Gastroesophageal sphincter (tissue), 4 donors: ENCODE measurements at regions not wholly inside any gene's neighbourhood (a gene's known extent, or its start where the extent isn't known, plus 50 kb on each side); places are given as distances from the start of the nearest gene placed in this dataset.

Experiments
- ATAC-seq: fragments of 150-250 bp; one replicate; pipeline ENCODE4 v1.9.1; 2016; ENCODE audit warnings: mild to moderate bottlenecking, moderate library complexity
- H3K27ac ChIP-seq, 4 donors: fragments of 200-600 bp; sonication (generic) in 3 of 4; 1 replicate in 3 of 4; 2 replicates in 1 of 4; pipeline ENCODE4 v1.5.1; 2016 to 2019
- H3K27me3 ChIP-seq: fragments of 200-600 bp; sonication (generic); one replicate; pipeline ENCODE4 v1.5.1; 2019
- H3K36me3 ChIP-seq, 2 donors: fragments of 200-600 bp; sonication (generic); one replicate each; pipeline ENCODE4 v1.5.1; 2019; ENCODE audit warnings: control low read depth in 1 of 2
- H3K4me1 ChIP-seq, 3 donors: fragments of 200-600 bp; sonication (generic); 1 replicate in 2 of 3; 2 replicates in 1 of 3; pipeline ENCODE4 v1.5.1; 2016 to 2019; ENCODE audit warnings: control low read depth in 2 of 3
- H3K4me3 ChIP-seq, 2 donors: fragments of 200-600 bp; sonication (generic); one replicate each; pipeline ENCODE4 v1.5.1; 2019; ENCODE audit warnings: mild to moderate bottlenecking in 1 of 2, moderate library complexity in 1 of 2
- H3K9me3 ChIP-seq, 3 donors: fragments of 200-600 bp; sonication (generic); one replicate each; pipeline ENCODE4 v1.5.1; 2017 to 2019; ENCODE audit warnings: control low read depth in 2 of 3
- EP300 ChIP-seq: sonication (generic); formaldehyde crosslinking; IDR thresholded peaks from one replicate; pipeline ENCODE4 v1.6.1; 2017; ENCODE audit warnings: antibody characterized with exemption, mild to moderate bottlenecking
- POLR2A ChIP-seq, 2 donors: fragments of 450-650 bp; IDR thresholded peaks; one replicate each; pipeline ENCODE4 v1.6.1; 2017; ENCODE audit warnings: antibody characterized with exemption in 2 of 2, mild to moderate bottlenecking in 2 of 2, moderate library complexity in 1 of 2
- POLR2AphosphoS5 ChIP-seq: sonication (generic); formaldehyde crosslinking; IDR thresholded peaks from one replicate; pipeline ENCODE4 v1.6.1; 2017; ENCODE audit warnings: antibody characterized with exemption
- WGBS, 2 donors: methylation state at CpG; one replicate each; pipeline ENCODE4 v1.1.5; 2018; ENCODE audit warnings: low coverage in 1 of 2; 5-methylcytosine and 5-hydroxymethylcytosine counted together
- TF ChIP-seq, protein P1 (sequence below), 4 experiments: fragments of 200-600 bp in 2 of 4; fragments of 450-650 bp in 2 of 4; sonication (generic) in 1 of 4; IDR thresholded peaks; one replicate each; pipeline ENCODE4 v1.5.1; 2017 to 2019; ENCODE audit warnings: antibody characterized with exemption in 4 of 4, mild to moderate bottlenecking in 2 of 4, moderate library complexity in 2 of 4

GRCh38 chr4:14768449-14768848 is 233.8 kb upstream of the CPEB2 start:
- H3K27ac ChIP-seq: no peak overlapping the region
- no peak for TF ChIP-seq POLR2A (IDR thresholded peaks at IDR 0.05)
- TF ChIP-seq POLR2AphosphoS5: no peak
- TF ChIP-seq, protein P1, sequence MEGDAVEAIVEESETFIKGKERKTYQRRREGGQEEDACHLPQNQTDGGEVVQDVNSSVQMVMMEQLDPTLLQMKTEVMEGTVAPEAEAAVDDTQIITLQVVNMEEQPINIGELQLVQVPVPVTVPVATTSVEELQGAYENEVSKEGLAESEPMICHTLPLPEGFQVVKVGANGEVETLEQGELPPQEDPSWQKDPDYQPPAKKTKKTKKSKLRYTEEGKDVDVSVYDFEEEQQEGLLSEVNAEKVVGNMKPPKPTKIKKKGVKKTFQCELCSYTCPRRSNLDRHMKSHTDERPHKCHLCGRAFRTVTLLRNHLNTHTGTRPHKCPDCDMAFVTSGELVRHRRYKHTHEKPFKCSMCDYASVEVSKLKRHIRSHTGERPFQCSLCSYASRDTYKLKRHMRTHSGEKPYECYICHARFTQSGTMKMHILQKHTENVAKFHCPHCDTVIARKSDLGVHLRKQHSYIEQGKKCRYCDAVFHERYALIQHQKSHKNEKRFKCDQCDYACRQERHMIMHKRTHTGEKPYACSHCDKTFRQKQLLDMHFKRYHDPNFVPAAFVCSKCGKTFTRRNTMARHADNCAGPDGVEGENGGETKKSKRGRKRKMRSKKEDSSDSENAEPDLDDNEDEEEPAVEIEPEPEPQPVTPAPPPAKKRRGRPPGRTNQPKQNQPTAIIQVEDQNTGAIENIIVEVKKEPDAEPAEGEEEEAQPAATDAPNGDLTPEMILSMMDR (IDR thresholded peaks at IDR 0.05): no peak
- no peak for TF ChIP-seq EP300
- no peaks in the 10 kb centered on the region for H3K9me3 ChIP-seq
- ATAC-seq: no peak
- no peak overlapping the region for H3K4me3 ChIP-seq
- H3K36me3 ChIP-seq: no peaks in the 10 kb centered on the region
- H3K27me3 ChIP-seq: no peaks in the 10 kb centered on the region
- H3K4me1 ChIP-seq: peaks cover 0 to 21% (median 0%) of the 10 kb centered on the region in 3 donors

GRCh38 chr4:14769993-14770392 is 232.3 kb upstream of the CPEB2 start:
- Histone ChIP-seq H3K9me3 (no peaks in the 10 kb centered on the region), H3K27ac (no peak overlapping the region)
- WGBS, 2 donors: 0% methylated on average over 1 of the region's 1 CpG

DNA sequence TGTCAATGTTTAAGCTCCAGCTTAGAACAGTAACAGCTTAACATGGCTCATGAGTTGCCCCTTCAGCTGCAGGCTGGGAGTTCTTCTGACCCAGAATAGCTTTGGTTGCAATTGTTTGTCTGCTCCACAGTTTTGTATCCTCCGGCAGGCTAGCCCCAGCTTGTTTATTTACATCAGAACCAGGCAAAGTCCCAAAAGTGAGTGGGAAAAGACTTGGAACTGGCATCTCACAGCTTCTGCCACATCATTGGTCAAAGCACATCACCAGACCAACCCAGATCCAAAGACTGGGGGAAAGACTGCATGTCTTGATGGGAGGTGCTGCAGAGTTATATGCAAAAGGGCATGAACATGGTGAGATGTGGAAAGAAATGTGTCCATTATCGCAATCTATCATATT is 231.2 kb upstream of the CPEB2 start:
- no peaks in the 10 kb centered on the region for H3K9me3 ChIP-seq
- no peak overlapping the region for H3K4me3 ChIP-seq
- ATAC-seq: no peak
- H3K27ac ChIP-seq: no peak overlapping the region
- H3K4me1 ChIP-seq: peaks cover 0 to 21% (median 0%) of the 10 kb centered on the region in 3 donors
- 64 to 80% methylated on average over 2 of the region's 2 CpGs for WGBS, 2 donors
- TF ChIP-seq EP300: no peak
- no peak for TF ChIP-seq POLR2AphosphoS5
- TF ChIP-seq POLR2A (IDR thresholded peaks at IDR 0.05): no peak
- TF ChIP-seq, protein P1 (IDR thresholded peaks at IDR 0.05): no peak
- H3K27me3 ChIP-seq: no peaks in the 10 kb centered on the region
- no peaks in the 10 kb centered on the region for H3K36me3 ChIP-seq

More at GRCh38 chr4:14769993-14770392, 232.3 kb upstream of the CPEB2 start:
- TF ChIP-seq POLR2AphosphoS5 (no peak), POLR2A (IDR thresholded peaks at IDR 0.05) (no peak), EP300 (no peak)
- TF ChIP-seq, protein P1 (IDR thresholded peaks at IDR 0.05): no peak
- Histone ChIP-seq H3K36me3 (no peaks in the 10 kb centered on the region), H3K27me3 (no peaks in the 10 kb centered on the region), H3K4me3 (no peak overlapping the region), H3K4me1 (peaks cover 0 to 21% (median 0%) of the 10 kb centered on the region in 3 donors)
- no peak for ATAC-seq

DNA sequence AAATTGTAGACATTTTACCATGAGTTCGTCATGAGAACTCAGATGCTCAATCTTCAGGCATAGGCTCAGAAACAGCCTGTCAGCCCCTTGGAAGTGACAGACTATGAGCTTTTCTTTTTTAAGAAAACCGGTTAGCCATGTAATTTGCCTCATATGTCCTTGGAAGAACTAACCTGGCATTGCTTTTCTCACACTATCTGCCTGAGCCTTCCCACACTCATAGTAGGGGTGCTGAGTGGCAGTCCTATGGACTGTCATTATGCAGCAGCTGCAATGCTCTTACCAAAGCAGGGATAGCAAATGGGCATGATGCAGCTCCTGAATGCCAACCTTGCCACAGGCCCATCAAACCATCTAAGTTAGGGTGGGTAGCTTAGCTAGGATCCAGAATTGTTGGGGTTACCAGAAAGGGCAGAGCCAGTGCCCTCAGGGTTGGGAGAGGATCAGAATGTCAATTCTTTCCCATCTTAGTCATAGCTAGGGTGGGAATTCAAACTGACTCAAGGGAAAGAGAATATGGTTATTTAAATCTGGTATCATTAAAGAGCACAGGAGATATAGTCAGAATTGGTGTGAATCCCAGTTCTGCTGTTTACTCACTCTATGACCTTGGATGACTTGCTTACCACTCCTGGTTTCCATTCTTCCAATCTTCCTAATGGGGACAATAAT is 230.6 kb upstream of the CPEB2 start:
- 73 to 80% methylated on average over 1 to 2 of the region's 2 CpGs for WGBS, 2 donors
- H3K36me3 ChIP-seq: no peaks in the 10 kb centered on the region
- H3K4me3 ChIP-seq: no peak overlapping the region
- H3K9me3 ChIP-seq: no peaks in the 10 kb centered on the region
- no peak overlapping the region for H3K27ac ChIP-seq
- no peaks in the 10 kb centered on the region for H3K27me3 ChIP-seq
- ATAC-seq: no peak
- peaks cover 0 to 21% (median 0%) of the 10 kb centered on the region in 3 donors for H3K4me1 ChIP-seq
- TF ChIP-seq, protein P1 (IDR thresholded peaks at IDR 0.05): no peak
- TF ChIP-seq POLR2AphosphoS5: no peak
- no peak for TF ChIP-seq EP300
- TF ChIP-seq POLR2A (IDR thresholded peaks at IDR 0.05): no peak

DNA sequence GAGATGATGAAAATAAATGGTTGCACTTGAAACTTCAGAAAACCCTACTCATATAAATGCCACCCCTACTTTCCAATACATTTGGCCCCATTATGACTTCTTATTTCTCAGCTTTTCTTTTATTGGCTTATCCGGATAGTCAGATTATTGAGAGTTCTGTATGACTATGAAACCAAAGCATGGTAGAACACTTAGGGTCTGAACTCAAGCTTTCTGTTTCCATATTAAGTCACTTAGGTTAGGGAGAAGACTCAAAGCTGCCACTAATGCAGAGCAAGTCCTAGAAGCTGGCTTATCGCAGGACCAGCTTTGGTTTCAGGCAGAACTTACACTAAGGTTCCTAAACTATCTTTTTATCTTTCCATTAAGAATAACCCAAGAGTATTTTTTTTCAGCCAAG is 229.9 kb upstream of the CPEB2 start:
- 96 to 100% methylated on average over 1 to 2 of the region's 2 CpGs for WGBS, 2 donors

More for the DNA sequence above, 229.9 kb upstream of the CPEB2 start:
- no peak overlapping the region for H3K27ac ChIP-seq
- H3K36me3 ChIP-seq: no peaks in the 10 kb centered on the region
- H3K27me3 ChIP-seq: no peaks in the 10 kb centered on the region
- H3K9me3 ChIP-seq: no peaks in the 10 kb centered on the region
- TF ChIP-seq POLR2AphosphoS5 (no peak), POLR2A (IDR thresholded peaks at IDR 0.05) (no peak), EP300 (no peak)
- TF ChIP-seq, protein P1 (IDR thresholded peaks at IDR 0.05): no peak
- H3K4me1 ChIP-seq: peaks cover 0 to 21% (median 0%) of the 10 kb centered on the region in 3 donors
- no peak for ATAC-seq
- H3K4me3 ChIP-seq: no peak overlapping the region
